Ishikawa (cell line): ENCODE measurements at regions not wholly inside any gene's neighbourhood (a gene's known extent, or its start where the extent isn't known, plus 50 kb on each side); places are given as distances from the start of the nearest gene placed in this dataset.

Source experiments
- CEBPB ChIP-seq: IDR thresholded peaks from 2 replicates; pipeline ENCODE4 v1.6.1; 2012
- CREB1 ChIP-seq: IDR thresholded peaks from 2 replicates; pipeline ENCODE4 v1.6.1; 2012; ENCODE audit warnings: low read depth
- EGR1 ChIP-seq: IDR thresholded peaks from 2 replicates; pipeline ENCODE4 v1.6.1; 2012
- EP300 ChIP-seq: IDR thresholded peaks from 2 replicates; pipeline ENCODE4 v1.6.1; 2012; ENCODE audit warnings: borderline replicate concordance
- FOXM1 ChIP-seq: IDR thresholded peaks from 2 replicates; pipeline ENCODE4 v1.6.1; 2012; ENCODE audit warnings: low read depth, borderline replicate concordance
- MAX ChIP-seq: IDR thresholded peaks from 2 replicates; pipeline ENCODE4 v1.6.1; 2012
- NFIC ChIP-seq: IDR thresholded peaks from 2 replicates; pipeline ENCODE4 v1.6.1; 2012
- RAD21 ChIP-seq: IDR thresholded peaks from 2 replicates; pipeline ENCODE4 v1.6.1; 2012; ENCODE audit warnings: low read depth
- REST ChIP-seq: IDR thresholded peaks from 2 replicates; pipeline ENCODE4 v1.6.1; 2012; ENCODE audit warnings: low read depth, mild to moderate bottlenecking
- TAF1 ChIP-seq: IDR thresholded peaks from 2 replicates; pipeline ENCODE4 v1.6.1; 2012; ENCODE audit warnings: low read depth, mild to moderate bottlenecking
- TCF12 ChIP-seq: IDR thresholded peaks from 2 replicates; pipeline ENCODE4 v1.6.1; 2012; ENCODE audit warnings: low read depth
- TEAD4 ChIP-seq: IDR thresholded peaks from 2 replicates; pipeline ENCODE4 v1.6.1; 2012
- YY1 ChIP-seq: IDR thresholded peaks from 2 replicates; pipeline ENCODE4 v1.6.1; 2012; ENCODE audit warnings: low read depth
- ZBTB7A ChIP-seq: IDR thresholded peaks from 2 replicates; pipeline ENCODE4 v1.6.1; 2012; ENCODE audit warnings: low read depth
- TF ChIP-seq, protein P1 (sequence below): IDR thresholded peaks from 2 replicates; pipeline ENCODE4 v1.6.1; 2012

DNA sequence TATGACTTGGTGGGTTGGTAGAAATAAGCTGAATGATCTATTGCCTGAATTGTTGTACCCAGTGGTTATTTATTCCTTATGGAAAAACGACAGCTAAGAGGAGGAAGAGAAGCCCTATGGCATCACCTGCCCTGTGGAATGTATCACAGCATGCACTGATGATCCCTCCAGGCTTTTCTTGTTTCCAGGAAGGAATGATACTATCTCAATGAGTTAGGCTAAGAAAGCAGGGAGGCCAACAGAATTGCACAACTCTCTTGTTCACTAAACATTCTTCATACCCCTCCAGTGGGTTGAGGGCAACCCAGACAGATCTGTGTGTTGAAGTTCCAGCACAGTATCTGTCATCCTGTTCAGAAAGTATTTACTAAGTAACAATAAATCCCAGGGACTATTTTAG, 1001.7 kb upstream of the GYPC start:
- no peak for TF ChIP-seq TEAD4
- TF ChIP-seq CREB1: no peak
- no peak for TF ChIP-seq YY1
- TF ChIP-seq EGR1: no peak
- no peak for TF ChIP-seq REST
- no peak for TF ChIP-seq CEBPB
- no peak for TF ChIP-seq MAX
- TF ChIP-seq ZBTB7A: no peak
- no peak for TF ChIP-seq EP300
- no peak for TF ChIP-seq RAD21
- no peak for TF ChIP-seq TCF12
- no peak for TF ChIP-seq TAF1
- TF ChIP-seq, protein P1, sequence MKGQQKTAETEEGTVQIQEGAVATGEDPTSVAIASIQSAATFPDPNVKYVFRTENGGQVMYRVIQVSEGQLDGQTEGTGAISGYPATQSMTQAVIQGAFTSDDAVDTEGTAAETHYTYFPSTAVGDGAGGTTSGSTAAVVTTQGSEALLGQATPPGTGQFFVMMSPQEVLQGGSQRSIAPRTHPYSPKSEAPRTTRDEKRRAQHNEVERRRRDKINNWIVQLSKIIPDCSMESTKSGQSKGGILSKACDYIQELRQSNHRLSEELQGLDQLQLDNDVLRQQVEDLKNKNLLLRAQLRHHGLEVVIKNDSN: no peak
- no peak for TF ChIP-seq NFIC
- no peak for TF ChIP-seq FOXM1

DNA sequence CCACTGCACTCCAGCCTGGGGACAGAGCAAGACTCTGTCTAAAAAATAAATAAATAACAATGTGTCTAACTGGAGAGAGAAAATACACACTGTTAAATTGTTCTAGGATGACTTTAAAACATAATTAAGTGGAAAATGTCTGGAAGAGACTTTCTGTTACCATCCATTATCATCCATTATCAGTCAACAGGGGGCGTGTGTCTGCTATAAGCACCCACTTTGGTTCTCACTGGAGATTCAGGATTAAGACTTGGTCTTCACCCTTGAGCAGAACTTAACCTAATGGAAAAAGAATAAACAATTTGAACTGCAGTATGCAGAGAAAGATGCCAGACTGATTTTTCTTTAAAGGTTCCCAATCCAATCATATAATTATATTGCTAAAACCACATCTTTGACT, 999.8 kb upstream of the GYPC start:
- TF ChIP-seq MAX (no peak), RAD21 (no peak), EGR1 (no peak), NFIC (no peak), YY1 (no peak), ZBTB7A (no peak), TCF12 (no peak), EP300 (no peak), CEBPB (no peak), TEAD4 (no peak), FOXM1 (no peak)
- TF ChIP-seq, protein P1: no peak

DNA sequence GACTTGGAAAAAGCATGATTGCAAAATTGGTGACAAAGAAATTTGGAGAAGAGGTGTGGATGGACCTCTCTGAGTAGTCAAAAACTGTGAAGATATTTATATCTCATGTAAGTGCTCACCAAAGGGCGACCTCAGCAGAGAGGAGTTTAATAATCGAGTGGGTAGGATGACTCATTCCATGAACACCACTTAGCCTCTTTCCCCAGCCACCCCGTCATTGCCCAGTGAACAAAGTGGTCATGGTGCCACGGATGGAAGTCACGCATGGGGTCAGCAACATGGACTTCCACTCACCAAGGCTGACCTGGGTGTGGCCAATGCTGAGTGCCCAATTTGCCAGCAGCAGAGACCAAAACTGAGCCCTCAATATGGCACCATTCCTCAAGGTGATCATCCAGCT, 997.4 kb upstream of the GYPC start:
- TF ChIP-seq RAD21: no peak
- TF ChIP-seq, protein P1: no peak
- no peak for TF ChIP-seq NFIC
- TF ChIP-seq YY1: no peak
- no peak for TF ChIP-seq TAF1
- no peak for TF ChIP-seq TCF12
- TF ChIP-seq EP300: no peak
- no peak for TF ChIP-seq CEBPB
- TF ChIP-seq FOXM1: no peak
- TF ChIP-seq ZBTB7A: no peak
- TF ChIP-seq CREB1: no peak
- TF ChIP-seq MAX: no peak

DNA sequence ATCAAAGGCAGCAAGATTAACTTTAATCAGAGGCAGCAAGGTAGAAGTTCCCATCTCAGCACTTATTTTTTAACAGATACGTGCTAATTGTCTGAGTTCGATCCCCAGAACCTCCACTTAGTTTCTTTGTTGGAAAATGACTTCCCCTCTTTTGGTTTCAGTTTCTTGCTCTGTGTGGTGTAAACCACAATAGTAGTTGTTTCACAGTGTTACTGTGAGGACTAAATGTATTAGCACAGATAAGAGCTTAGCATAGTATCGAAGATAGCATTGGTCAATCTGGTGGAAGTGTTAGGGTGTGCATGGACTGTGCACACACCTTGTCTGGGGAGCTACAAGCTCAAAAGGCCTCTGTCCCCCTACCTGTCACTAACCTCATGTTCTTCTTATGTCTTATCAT, 988.3 kb upstream of the GYPC start:
- TF ChIP-seq RAD21 (no peak), NFIC (no peak), ZBTB7A (no peak), CREB1 (no peak), REST (no peak), TAF1 (no peak), EGR1 (no peak), EP300 (no peak), FOXM1 (no peak), CEBPB (no peak), MAX (no peak)
- TF ChIP-seq, protein P1: no peak

GRCh38 chr2:125679903-125680302, 976.1 kb upstream of the GYPC start:
- TF ChIP-seq TCF12 (no peak), NFIC (no peak), EP300 (no peak), RAD21 (no peak), TAF1 (no peak)
